HepG2 (cell line): ENCODE measurements at regions not wholly inside any gene's neighbourhood (a gene's known extent, or its start where the extent isn't known, plus 50 kb on each side); places are given as distances from the start of the nearest gene placed in this dataset.

ENCODE experiments used
- ATAC-seq: fragments of 200-7000 bp; cut with Tn5 transposase; 3 replicates; pipeline ENCODE4 v1.9.1; 2020; ENCODE audit warnings: mild to moderate bottlenecking, moderate library complexity
- BruUV-seq: library from RNA; stranded (reverse); fragments of 400-500 nt; replicated peaks from 2 replicates; lab custom pipeline; 2021; lab: Mats Ljungman, UMichigan
- CTCF ChIA-PET: fragments of 300-600 bp; formaldehyde crosslinking; extraction: SDS; loops from one replicate; lab custom pipeline; 2021; ENCODE audit warnings: low total read pairs, inconsistent platforms, low intra/inter-chr PET ratio; lab: Yijun Ruan, JAX
- POLR2A ChIA-PET: fragments of 350-600 bp; sonication (Branson Sonifier 250); formaldehyde crosslinking; loops from one replicate; lab custom pipeline; 2020; ENCODE audit warnings: antibody characterized with exemption, inconsistent platforms; lab: Yijun Ruan, JAX
- DNase-seq: peaks from one replicate; pipeline ENCODE4 v3.0.0-alpha.2; 2015; ENCODE audit warnings: low spot score
- FAIRE-seq: peaks from 3 replicates; lab custom pipeline; 2011; peaks lifted over from hg19 to GRCh38; lab: Jason Lieb, UNC
- H2AFZ ChIP-seq: one replicate; pipeline ENCODE4 v1.6.1; 2011; ENCODE audit warnings: low read length, inconsistent platforms
- H3K27ac ChIP-seq: fragments of 300-600 bp; 3 replicates; pipeline ENCODE4 v1.8.0; 2011; ENCODE audit warnings: mixed run types, mild to moderate bottlenecking, mixed read lengths, low read length, inconsistent platforms; ENCODE audit not compliant: insufficient read depth; ENCODE audit errors: extremely low read length
- H3K27me3 ChIP-seq, 2 experiments: fragments of 200-600 bp in 1 of 2; 2 replicates in 1 of 2; 3 replicates in 1 of 2; pipeline versions ENCODE4 v1.6.0 to v1.8.0; 2011; ENCODE audit warnings: low read length in 2 of 2, mild to moderate bottlenecking in 2 of 2, moderate library complexity in 2 of 2, inconsistent platforms in 1 of 2; ENCODE audit not compliant: insufficient read depth in 2 of 2, control insufficient read depth in 1 of 2
- H3K36me3 ChIP-seq, 2 experiments: fragments of 200-600 bp in 1 of 2; replicated peaks in 1 of 2; 2 replicates in 1 of 2; 3 replicates in 1 of 2; pipeline versions ENCODE4 v1.5.1 to v1.8.0; 2011; ENCODE audit warnings: low read length in 2 of 2, inconsistent platforms in 1 of 2; ENCODE audit not compliant: insufficient read depth in 2 of 2, control insufficient read depth in 1 of 2
- H3K4me1 ChIP-seq: 2 replicates; pipeline ENCODE4 v1.5.1; 2012; ENCODE audit warnings: low read length, inconsistent platforms; ENCODE audit not compliant: insufficient read depth
- H3K4me2 ChIP-seq: 2 replicates; pipeline ENCODE4 v1.6.0; 2011; ENCODE audit warnings: low read depth, low read length, inconsistent platforms
- H3K4me3 ChIP-seq, 3 experiments: fragments of 200-600 bp in 1 of 3; sonication (generic), shearing (Covaris generic) in 1 of 3; replicated peaks in 1 of 3; 2 replicates each; pipeline ENCODE4 v1.5.1; 2011 to 2016; ENCODE audit warnings: low read length in 3 of 3, inconsistent platforms in 2 of 3, low read depth in 2 of 3, mild to moderate bottlenecking in 2 of 3, control low read depth in 1 of 3, mixed read lengths in 1 of 3; ENCODE audit not compliant: insufficient read depth in 1 of 3
- H3K79me2 ChIP-seq: one replicate; pipeline ENCODE4 v1.6.1; 2011; ENCODE audit warnings: low read length, inconsistent platforms; ENCODE audit not compliant: insufficient read depth
- H3K9ac ChIP-seq: 2 replicates; pipeline ENCODE4 v1.6.0; 2011; ENCODE audit warnings: mild to moderate bottlenecking, low read depth, low read length, inconsistent platforms; ENCODE audit not compliant: insufficient read depth
- H3K9me3 ChIP-seq: 2 replicates; pipeline ENCODE4 v1.5.1; 2012; ENCODE audit warnings: mild to moderate bottlenecking, low read length
- H4K20me1 ChIP-seq: 2 replicates; pipeline ENCODE4 v1.6.0; 2011; ENCODE audit warnings: inconsistent platforms, mild to moderate bottlenecking, low read length, moderate library complexity; ENCODE audit not compliant: insufficient read depth
- CBX1 ChIP-seq: IDR thresholded peaks from one replicate; pipeline ENCODE4 v1.6.1; 2016; ENCODE audit warnings: antibody characterized with exemption, low read depth
- KDM6A ChIP-seq: IDR thresholded peaks from 2 replicates; pipeline ENCODE4 v1.6.1; 2016; ENCODE audit warnings: low read depth
- MAF1 ChIP-seq: sonication (generic); formaldehyde crosslinking; IDR thresholded peaks from 2 replicates; pipeline ENCODE4 v1.5.0; 2020; ENCODE audit warnings: missing genetic modification reagents, borderline replicate concordance
- RCOR2 ChIP-seq: IDR thresholded peaks from 2 replicates; pipeline ENCODE4 v1.6.1; 2016; ENCODE audit warnings: missing biosample characterization, missing genetic modification reagents
- ZFP1 ChIP-seq: IDR thresholded peaks from 2 replicates; pipeline ENCODE4 v1.6.1; 2016
- ZNF343 ChIP-seq: sonication (generic); formaldehyde crosslinking; IDR thresholded peaks from 2 replicates; pipeline ENCODE4 v1.4.0; 2020; ENCODE audit warnings: mild to moderate bottlenecking, missing genetic modification reagents
- ZNF558 ChIP-seq: sonication (generic); formaldehyde crosslinking; IDR thresholded peaks from 2 replicates; pipeline ENCODE4 v1.9.0; 2022; ENCODE audit warnings: mild to moderate bottlenecking, missing genetic modification reagents, borderline replicate concordance
- ZNF572 ChIP-seq: sonication (generic); formaldehyde crosslinking; IDR thresholded peaks from 2 replicates; pipeline ENCODE4 v1.5.1; 2020; ENCODE audit warnings: mild to moderate bottlenecking, missing genetic modification reagents
- ZNF782 ChIP-seq: sonication (generic); formaldehyde crosslinking; IDR thresholded peaks from 2 replicates; pipeline ENCODE4 v1.4.0; 2020; ENCODE audit warnings: missing genetic modification reagents, mild to moderate bottlenecking, borderline replicate concordance
- WGBS: methylation state at CpG from one replicate; pipeline ENCODE4 v1.1.6; 2017; ENCODE audit warnings: low lambda C conversion rate; 5-methylcytosine and 5-hydroxymethylcytosine counted together
- in situ Hi-C: cut with HindIII; loops from 2 replicates; pipeline ENCODE4 v1.10.0; 2017; ENCODE audit warnings: low pct_unique_long_range_greater_than_20kb; ENCODE audit not compliant: extremely low pct_ligation_motif_present
- intact Hi-C: fragments of 100-400 bp; cut with micrococcal nuclease; formaldehyde crosslinking; loops from one replicate; pipeline ENCODE4 v1.10.0; 2022; ENCODE audit not compliant: unreplicated experiment
- TF ChIP-seq, protein P1 (sequence below): sonication (generic); formaldehyde crosslinking; IDR thresholded peaks from one replicate; pipeline ENCODE4 v1.5.1; 2020; ENCODE audit warnings: mild to moderate bottlenecking, missing genetic modification reagents; ENCODE audit errors: not compliant biosample characterization
- TF ChIP-seq, protein P2 (sequence below): sonication (generic); formaldehyde crosslinking; IDR thresholded peaks from 2 replicates; pipeline ENCODE4 v1.9.0; 2021; ENCODE audit warnings: mild to moderate bottlenecking, missing genetic modification reagents

- TF ChIP-seq, protein P1, sequence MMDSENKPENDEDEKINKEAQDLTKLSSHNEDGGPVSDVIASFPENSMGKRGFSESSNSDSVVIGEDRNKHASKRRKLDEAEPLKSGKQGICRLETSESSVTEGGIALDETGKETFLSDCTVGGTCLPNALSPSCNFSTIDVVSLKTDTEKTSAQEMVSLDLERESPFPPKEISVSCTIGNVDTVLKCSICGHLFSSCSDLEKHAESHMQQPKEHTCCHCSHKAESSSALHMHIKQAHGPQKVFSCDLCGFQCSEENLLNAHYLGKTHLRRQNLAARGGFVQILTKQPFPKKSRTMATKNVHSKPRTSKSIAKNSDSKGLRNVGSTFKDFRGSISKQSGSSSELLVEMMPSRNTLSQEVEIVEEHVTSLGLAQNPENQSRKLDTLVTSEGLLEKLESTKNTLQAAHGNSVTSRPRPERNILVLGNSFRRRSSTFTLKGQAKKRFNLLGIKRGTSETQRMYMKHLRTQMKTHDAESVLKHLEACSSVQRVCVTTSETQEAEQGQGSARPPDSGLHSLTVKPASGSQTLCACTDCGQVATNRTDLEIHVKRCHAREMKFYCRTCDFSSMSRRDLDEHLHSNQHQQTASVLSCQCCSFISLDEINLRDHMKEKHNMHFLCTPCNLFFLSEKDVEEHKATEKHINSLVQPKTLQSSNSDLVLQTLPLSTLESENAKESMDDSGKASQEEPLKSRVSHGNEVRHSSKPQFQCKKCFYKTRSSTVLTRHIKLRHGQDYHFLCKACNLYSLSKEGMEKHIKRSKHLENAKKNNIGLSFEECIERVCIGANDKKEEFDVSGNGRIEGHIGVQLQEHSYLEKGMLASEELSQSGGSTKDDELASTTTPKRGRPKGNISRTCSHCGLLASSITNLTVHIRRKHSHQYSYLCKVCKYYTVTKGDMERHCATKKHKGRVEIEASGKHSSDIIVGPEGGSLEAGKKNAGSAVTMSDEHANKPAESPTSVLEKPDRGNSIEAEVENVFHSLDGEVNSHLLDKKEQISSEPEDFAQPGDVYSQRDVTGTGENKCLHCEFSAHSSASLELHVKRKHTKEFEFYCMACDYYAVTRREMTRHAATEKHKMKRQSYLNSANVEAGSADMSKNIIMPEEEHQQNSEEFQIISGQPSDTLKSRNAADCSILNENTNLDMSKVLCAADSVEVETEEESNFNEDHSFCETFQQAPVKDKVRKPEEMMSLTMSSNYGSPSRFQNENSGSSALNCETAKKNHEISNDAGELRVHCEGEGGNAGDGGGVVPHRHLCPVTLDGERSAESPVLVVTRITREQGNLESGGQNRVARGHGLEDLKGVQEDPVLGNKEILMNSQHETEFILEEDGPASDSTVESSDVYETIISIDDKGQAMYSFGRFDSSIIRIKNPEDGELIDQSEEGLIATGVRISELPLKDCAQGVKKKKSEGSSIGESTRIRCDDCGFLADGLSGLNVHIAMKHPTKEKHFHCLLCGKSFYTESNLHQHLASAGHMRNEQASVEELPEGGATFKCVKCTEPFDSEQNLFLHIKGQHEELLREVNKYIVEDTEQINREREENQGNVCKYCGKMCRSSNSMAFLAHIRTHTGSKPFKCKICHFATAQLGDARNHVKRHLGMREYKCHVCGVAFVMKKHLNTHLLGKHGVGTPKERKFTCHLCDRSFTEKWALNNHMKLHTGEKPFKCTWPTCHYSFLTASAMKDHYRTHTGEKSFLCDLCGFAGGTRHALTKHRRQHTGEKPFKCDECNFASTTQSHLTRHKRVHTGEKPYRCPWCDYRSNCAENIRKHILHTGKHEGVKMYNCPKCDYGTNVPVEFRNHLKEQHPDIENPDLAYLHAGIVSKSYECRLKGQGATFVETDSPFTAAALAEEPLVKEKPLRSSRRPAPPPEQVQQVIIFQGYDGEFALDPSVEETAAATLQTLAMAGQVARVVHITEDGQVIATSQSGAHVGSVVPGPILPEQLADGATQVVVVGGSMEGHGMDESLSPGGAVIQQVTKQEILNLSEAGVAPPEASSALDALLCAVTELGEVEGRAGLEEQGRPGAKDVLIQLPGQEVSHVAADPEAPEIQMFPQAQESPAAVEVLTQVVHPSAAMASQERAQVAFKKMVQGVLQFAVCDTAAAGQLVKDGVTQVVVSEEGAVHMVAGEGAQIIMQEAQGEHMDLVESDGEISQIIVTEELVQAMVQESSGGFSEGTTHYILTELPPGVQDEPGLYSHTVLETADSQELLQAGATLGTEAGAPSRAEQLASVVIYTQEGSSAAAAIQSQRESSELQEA (CRISPR knock-in tag) = no peak
- TF ChIP-seq KDM6A (CRISPR knock-in tag) (no peak), ZNF558 (no peak), RCOR2 (no peak), ZNF782 (CRISPR knock-in tag) (no peak), ZFP1 (CRISPR knock-in tag) (no peak)
Measured at GRCh38 chr2:49858657-49859056, 704.3 kb upstream of the FSHR start (continued).

DNA sequence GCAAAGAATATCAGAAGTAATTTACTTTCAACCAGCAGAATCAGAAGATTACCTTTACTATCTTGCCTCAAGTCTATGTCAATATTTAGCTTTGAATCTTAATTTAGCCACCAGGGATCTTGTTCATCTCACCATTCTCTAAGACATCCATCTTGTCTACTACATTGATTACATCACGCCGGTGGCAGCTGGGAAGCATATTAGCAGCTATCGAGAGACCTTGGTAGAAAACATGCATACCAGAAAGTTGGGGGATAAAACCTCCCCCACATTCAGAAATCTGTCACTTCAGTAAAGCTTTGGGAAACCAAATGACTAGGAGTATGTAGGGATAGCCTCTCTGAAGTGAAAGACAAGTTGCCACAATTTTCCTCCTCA, 703.8 kb upstream of the FSHR start:
- no peak for DNase-seq
- Histone ChIP-seq H3K36me3 (no peaks in the 10 kb centered on the region), H3K9me3 (no peaks in the 10 kb centered on the region), H3K27me3 (no peaks in the 10 kb centered on the region), H4K20me1 (no peaks in the 10 kb centered on the region), H3K4me3 (no peak overlapping the region), H3K9ac (no peak overlapping the region), H3K27ac (no peak overlapping the region), H3K4me1 (no peaks in the 10 kb centered on the region), H3K79me2 (no peaks in the 10 kb centered on the region), H3K4me2 (no peak overlapping the region), H2AFZ (no peak overlapping the region)
- BruUV-seq = no TSS peak
- WGBS = 22% methylated on average over 3 of the region's 3 CpGs
- POLR2A ChIA-PET = no interaction called here
- no peak for FAIRE-seq
- intact Hi-C loops = no loop called here
- no peak for ATAC-seq
- in situ Hi-C loops = no loop called here
- CTCF ChIA-PET = no interaction called here
- TF ChIP-seq CBX1 = no peak
- TF ChIP-seq, protein P2, sequence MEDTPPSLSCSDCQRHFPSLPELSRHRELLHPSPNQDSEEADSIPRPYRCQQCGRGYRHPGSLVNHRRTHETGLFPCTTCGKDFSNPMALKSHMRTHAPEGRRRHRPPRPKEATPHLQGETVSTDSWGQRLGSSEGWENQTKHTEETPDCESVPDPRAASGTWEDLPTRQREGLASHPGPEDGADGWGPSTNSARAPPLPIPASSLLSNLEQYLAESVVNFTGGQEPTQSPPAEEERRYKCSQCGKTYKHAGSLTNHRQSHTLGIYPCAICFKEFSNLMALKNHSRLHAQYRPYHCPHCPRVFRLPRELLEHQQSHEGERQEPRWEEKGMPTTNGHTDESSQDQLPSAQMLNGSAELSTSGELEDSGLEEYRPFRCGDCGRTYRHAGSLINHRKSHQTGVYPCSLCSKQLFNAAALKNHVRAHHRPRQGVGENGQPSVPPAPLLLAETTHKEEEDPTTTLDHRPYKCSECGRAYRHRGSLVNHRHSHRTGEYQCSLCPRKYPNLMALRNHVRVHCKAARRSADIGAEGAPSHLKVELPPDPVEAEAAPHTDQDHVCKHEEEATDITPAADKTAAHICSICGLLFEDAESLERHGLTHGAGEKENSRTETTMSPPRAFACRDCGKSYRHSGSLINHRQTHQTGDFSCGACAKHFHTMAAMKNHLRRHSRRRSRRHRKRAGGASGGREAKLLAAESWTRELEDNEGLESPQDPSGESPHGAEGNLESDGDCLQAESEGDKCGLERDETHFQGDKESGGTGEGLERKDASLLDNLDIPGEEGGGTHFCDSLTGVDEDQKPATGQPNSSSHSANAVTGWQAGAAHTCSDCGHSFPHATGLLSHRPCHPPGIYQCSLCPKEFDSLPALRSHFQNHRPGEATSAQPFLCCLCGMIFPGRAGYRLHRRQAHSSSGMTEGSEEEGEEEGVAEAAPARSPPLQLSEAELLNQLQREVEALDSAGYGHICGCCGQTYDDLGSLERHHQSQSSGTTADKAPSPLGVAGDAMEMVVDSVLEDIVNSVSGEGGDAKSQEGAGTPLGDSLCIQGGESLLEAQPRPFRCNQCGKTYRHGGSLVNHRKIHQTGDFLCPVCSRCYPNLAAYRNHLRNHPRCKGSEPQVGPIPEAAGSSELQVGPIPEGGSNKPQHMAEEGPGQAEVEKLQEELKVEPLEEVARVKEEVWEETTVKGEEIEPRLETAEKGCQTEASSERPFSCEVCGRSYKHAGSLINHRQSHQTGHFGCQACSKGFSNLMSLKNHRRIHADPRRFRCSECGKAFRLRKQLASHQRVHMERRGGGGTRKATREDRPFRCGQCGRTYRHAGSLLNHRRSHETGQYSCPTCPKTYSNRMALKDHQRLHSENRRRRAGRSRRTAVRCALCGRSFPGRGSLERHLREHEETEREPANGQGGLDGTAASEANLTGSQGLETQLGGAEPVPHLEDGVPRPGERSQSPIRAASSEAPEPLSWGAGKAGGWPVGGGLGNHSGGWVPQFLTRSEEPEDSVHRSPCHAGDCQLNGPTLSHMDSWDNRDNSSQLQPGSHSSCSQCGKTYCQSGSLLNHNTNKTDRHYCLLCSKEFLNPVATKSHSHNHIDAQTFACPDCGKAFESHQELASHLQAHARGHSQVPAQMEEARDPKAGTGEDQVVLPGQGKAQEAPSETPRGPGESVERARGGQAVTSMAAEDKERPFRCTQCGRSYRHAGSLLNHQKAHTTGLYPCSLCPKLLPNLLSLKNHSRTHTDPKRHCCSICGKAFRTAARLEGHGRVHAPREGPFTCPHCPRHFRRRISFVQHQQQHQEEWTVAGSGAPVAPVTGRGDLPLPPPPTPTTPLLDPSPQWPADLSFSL (CRISPR knock-in tag) = no peak
- no peak for TF ChIP-seq MAF1 (CRISPR knock-in tag)
- no peak for TF ChIP-seq ZNF343 (CRISPR knock-in tag)
- no peak for TF ChIP-seq ZNF572 (CRISPR knock-in tag)
